Left kidney (tissue), 1 donor: ENCODE measurements at regions not wholly inside any gene's neighbourhood (a gene's known extent, or its start where the extent isn't known, plus 50 kb on each side); places are given as distances from the start of the nearest gene placed in this dataset.

ENCODE experiments used
- DNase-seq: peaks from one replicate; pipeline ENCODE4 v3.0.0-alpha.2; 2013

DNA sequence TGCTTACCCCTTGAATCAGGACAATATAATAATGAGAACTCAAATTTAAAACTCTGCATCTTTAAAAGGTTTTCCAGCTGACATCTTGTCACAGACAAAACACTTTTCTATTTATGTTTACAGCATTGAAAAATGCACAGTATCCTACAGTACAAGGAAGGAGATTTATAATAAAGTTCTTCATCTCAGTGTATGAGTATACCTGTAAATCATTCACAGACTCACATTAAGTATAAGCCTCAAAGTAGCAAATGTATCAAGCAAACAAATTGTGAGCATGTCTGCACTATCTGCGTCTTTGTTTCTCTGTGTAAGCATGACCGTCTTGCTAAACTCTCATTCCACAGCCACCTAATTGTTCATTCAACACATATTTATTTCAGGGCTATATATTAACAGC lies 52.8 kb downstream of the PPP1R2C start:
- no peak for DNase-seq

DNA sequence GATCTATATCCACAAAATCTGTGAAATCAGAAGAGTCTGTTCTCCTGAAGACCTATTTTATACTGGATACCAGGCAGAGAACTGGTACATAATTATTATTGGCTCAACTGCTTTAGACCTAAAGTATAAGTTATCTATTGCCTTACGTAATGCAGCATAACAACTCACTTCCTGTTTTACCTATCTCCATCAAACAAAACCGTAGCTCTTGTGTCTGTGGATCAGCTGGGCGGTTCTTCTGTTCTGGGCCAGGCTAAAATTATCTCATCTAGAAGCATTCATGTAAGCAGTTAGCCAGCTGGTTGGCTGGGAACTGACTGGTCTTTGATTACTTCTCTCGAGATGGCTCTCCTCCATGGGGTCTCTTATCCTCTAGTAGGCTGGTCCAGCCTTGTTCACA lies 57.8 kb downstream of the PPP1R2C start:
- no peak for DNase-seq

DNA sequence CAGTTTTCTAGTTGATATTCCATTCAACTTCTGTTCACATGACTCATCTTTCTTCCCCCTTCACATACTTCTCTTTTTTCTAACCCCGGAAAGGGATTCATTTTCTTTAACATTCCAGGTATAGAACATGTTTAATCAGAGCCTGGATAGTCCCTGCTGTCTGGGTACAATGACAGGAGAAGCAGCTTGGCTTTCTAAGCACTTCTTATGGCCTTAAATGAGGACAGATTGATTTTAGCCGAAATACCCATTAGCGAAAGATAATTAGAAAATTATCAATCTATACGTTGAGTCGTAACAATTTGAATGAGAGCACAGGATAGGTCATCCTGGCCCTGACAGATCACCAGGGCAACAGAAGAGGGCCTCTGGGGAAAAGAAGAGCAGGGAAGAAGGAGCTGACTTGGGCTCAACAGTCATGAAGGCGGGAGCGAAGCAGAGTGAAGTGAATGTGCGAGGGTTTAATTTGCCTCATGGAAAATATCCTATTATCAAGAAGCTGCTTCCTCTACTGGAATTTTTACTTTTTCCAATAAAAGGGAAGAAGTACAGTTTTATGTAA lies 62.2 kb downstream of the PPP1R2C start:
- no peak for DNase-seq

DNA sequence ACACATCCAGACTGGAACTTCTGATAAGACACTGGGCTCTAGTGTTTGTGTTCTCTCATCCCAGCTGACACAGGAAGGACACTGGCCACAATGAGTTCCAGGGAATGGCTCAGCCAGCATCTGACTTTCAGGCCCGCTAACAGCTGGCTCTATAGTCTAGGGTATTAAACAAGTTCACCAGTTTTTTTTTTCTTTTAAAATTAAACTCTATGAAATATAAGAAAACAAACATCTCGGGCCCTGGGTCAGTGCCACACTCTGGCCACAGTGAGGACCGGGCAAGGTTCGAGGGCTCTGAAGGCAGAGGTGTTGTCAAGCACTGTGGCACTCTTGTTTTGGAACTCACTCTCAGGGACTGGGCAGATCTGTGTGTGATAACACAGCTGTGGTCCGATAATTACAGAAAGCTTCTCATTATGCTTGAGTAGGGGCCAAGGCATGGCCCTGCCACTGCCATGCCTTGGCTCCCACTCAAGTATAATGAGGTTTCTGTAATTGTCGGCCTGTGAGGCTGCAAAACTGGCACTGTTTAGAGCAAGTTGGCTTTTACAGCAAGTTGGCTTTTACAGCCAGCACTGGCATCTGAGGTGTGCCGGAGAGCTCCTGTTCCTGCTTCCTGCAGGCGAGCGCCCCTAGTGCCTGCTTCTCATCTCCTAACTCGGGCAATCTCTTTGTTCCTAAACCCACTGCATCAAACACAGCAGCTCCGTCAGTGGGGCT lies 62.8 kb downstream of the PPP1R2C start:
- peak; percentile 28 for DNase-seq

DNA sequence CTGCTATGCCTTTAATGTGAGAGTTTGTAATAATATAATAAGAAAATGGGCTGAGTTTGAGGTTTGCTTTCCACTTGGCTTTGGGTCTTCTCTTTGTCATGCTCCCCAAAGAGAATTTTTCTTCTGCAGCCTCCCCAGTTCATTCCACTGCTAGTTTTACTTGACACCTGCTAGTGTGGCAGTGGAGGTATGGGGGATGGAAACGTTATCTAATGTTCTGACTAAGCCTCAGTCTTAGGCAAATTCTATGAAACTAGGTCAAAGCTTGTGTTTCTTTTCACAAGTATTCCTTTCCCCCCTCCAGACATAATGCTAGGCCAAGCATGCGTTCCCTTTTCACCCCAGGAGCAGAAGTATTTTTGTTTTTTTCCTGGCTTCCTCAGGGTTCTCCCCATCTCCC lies 67.5 kb downstream of the PPP1R2C start:
- DNase-seq: no peak

DNA sequence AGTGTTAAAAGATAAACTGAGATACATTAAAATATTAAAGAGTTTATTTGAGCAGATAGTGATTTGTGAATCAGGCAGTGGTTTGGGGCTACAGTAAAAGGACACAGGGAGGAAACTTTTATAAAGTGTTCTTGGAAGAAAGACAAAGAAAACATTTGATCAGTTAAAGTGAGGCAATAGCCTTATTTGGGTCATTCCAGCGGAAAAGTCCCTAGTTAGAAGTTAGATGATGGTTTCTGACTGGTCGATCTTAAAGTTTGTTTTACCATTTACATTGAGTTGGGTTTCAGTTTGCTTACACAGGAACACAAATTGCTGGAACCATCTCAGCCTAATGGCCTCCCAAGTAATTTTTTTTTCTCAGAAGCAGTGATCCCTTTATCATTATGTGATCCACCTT lies 69.7 kb downstream of the PPP1R2C start:
- DNase-seq: no peak

DNA sequence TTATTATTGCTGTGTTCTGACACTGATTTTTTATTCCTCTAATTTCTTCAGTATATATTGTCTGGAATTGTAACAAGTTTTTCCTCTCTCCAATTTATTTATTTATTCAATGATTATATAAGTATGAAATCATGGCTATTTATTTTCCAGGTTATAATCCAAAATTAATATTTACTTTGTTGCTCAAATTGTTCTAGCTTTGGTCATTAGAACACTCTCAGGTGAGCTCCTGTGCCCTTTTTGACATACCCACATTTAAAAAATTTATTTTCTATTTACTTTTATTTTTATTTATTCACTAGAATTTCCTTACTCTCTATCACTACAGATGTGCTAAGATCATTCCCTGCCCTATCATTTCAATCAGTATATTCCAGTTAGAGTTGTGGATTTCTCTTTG lies 70.2 kb downstream of the PPP1R2C start:
- DNase-seq: no peak

DNA sequence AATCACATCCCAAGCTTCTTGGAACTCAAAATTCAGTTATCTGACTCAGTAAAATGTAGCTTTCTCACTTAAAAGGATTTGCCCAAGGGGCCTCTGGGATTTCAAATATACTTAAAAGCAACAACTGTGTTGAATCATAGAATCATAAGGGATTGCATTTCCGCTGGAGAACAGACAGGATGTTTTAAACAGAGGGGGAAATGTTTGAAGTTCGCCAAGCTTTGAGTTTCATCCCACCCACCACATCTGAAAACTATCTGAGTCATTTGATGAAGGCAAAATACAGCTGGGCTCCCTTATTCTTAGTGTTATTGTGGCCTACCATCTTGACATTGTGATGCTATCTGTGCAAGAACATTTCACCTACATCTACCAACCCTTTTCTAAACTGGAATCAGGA lies 73.5 kb downstream of the PPP1R2C start:
- DNase-seq: no peak

DNA sequence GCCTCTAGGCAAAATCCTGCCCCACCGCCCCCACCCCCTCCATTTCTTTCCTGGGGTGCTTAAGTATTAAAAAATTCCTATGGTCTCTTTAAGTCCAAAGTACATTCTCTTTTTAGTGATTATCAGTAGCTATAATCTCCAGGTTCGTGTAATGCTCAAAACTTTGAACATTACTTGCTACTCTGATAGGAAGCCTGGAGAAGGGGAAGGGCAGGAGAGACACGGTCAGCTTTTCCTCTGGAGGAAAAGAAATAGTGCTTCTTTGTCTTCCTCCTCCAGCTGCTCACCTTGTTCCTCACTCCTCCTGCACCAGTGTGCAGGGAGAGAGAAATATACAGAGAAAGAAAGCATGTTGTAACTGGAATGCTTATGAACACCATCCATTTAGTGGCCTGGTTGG lies 80.4 kb downstream of the PPP1R2C start:
- no peak for DNase-seq

DNA sequence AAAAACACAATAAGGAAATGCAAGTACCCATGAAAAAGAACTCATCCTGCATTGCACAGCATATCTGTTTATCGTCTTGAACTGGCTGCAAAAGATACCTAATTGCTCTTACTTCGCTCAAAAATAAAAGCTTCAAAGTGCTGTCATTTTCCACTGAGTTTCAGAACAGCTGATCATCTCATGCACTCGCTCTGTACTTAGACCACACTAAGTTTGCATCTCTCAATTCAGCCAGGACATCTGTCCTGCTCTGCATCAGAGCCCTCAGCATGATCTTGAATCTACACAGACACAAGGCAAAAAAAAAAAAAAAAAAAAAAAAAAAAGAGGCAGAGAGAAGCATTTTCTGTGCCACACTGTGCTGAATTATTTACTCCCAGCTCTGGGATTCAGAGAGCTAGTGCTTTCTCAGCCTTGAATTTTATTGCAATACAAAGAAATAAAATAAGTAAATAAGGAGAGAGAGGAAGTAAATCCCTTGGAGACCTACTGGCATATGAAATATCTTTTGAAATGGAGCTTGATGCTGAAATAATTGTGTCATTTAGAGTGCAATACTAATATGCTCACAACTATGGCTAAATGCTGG lies 81.3 kb downstream of the PPP1R2C start:
- DNase-seq: no peak

DNA sequence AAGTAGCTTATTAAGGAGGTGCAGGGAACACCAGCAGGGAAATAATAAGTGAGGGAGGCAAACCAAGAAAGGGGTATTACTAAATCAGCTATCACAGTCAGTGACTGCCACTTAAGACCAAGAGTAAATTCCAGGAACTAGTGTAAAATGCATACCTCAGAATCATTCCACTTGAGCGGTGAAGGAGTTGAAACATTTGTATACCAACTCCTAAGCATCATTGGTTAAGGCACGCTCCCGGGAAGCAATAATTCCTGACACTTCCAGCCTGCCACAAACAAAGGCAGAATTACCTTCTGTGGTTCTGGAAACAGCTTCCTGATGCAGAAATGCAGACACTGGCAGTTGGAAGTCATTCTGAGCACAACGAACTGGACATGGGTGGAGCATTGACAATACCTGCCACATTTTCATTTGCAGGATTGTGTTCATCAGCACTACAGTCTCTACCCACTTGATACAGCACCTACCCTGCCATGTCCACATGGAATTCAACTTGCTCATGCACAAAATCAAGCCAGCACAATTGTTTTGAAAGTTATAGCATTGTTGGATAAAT lies 82.1 kb downstream of the PPP1R2C start:
- DNase-seq: peak; percentile 11

DNA sequence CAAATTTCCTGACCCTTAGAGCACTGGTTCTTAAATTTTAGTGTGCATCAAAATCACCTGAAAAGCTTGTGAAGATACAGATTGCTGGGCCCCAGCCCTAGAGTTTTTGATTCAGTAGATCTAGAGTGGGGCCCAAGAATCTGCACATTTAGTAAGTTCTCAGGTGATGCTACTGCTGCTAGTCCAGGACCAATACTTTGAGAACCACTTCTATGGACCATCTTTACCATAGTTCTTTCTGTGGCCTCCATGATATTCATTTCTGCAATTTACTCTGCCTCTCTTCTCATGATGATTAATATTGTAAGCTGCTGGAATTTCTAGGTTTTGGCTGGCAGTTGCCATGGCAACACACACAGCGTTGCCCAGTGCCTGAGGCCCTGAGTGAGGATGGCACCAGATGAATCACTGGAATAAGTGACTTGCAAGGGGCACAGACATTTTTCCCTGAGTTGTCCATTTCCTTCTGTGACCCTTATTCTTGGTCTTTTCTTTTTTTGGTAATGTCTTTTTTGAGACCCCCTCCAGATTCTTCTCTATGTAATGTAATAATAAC lies 83.6 kb downstream of the PPP1R2C start:
- DNase-seq: no peak

DNA sequence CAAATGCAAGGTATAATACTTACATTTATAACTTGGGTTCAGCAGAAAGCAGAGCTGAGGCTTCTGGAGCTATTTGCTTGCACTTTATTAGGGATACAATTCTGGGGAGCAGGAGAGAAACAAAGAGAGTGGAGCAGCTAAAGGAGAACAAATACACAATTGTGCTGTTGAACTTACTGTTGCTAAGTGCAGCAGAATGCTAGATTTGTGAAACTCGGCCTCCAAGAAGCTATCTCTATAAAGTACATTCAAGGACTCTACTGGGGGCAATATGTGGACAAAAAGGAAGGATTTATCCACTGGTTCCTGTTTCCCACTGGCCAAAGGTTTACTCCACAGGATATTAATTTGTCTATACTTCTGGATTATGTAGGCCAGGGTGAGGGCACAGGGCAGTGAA lies 86.8 kb downstream of the PPP1R2C start:
- DNase-seq: no peak

DNA sequence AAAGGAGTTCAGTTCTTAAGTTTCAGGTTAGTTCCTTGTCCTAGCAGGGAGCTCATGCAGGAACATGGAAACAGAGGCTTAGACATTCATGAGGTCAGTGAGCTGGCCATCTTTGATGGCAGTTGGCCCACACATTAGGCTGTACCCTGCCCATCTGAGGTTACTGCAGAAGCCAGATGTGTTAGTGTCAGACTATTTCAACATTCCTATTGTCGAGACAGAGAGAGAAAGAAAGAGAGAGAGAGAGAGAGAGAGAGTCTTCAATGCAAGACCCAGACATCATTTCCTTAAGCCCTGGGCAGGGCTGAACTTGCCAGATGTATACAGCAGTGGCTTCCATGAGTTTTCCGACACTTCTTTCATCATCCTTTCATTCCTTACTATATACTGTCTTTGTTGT lies 91.3 kb downstream of the PPP1R2C start:
- no peak for DNase-seq

DNA sequence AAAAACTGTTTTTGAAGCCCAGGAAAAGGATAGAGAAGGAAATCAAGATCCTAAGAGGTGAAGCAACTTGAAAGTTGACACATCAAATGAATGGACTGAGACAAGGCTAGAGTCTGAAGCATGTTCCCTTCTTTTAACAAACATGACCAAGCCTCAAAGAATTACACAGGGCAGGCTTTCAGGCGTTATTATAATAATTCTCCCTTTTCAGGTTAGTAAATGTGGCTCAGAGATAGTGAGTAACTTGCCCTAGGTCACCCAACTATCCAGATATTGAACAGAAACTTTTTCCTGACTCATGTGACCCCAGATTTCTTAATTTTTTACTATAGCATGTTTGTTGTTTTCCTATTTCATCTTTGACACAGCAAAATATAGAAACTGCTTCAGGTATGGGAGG lies 91.7 kb downstream of the PPP1R2C start:
- DNase-seq: no peak

DNA sequence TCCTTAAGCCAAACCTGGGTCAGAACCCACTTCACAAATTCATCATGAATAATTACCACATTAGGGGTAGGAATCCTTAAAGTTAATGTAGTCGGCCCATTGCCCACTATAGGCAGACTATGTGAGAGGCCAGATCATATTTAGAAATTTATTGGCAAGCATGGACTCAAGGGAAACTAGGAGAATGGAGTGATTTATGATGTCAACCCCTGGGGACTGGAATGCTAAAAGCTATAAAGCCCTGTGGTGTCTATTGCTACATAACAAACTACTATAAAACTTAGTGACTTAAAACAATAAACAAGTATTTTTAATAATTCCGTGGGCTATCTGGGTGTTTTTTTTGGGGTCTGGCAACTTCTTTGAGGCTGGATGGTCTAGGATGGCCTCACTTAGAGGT lies 93.9 kb downstream of the PPP1R2C start:
- DNase-seq: no peak

DNA sequence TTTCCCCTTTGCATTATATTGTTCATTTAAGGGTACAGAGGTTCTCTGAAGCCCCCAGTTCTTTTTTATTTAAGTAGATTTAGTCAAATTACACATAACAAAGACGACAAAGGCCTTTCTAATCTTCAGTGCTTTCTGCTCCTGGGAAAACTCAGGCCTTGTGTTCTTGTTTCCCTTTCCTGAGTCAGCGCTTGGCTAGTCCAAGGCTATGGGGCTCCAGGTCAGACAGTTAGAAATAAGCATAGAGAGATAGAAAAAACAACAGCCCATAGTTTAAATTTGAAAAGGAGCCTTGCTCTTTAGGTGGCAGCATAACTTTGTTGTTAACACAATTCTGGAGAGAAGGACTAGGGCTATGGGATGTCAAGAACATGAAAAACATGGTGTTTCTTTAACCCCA lies 97.3 kb downstream of the PPP1R2C start:
- peak; percentile 13 for DNase-seq

DNA sequence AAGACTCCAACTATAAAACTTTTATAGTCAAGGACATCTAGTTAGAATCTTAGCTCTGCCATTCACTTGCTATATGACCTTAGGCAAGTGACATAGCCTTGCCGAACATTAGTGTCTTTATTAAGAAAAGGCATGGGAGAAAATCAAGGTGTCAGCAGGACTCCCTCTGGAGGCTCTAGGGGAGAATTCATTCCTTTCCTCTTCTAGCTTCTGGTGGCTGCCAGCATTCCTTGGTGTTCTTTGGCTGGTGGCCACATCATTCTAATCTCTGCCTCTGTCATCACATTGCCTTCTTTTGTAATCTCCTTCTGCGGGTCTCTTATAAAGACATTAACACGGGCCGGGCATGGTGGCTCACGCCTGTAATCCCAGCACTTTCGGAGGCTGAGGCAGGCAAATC lies 99.8 kb downstream of the PPP1R2C start:
- no peak for DNase-seq

DNA sequence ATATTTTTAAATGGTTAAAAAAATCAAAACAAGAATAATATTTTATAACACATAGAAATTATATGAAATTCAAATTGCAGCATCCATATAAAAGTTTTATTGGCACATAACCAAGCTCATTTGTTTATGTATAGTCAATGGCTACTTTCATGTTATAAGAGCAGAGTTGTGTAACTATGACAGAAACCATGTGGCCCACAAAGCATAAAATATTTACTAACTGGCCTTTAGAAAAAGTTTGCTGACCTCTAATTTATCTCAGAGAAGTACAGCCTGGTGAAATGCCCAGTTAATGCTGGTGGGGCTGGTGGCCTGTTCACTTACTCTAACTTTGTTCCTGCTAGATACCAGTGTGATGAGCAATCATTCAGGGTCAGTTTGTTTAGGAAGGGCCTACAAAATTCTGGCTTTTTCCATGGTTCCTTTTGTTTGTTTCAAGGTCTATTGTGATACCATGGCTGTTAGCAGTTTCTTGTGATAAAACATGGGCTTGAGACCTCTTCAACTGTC lies 104.6 kb downstream of the PPP1R2C start:
- DNase-seq: no peak

DNA sequence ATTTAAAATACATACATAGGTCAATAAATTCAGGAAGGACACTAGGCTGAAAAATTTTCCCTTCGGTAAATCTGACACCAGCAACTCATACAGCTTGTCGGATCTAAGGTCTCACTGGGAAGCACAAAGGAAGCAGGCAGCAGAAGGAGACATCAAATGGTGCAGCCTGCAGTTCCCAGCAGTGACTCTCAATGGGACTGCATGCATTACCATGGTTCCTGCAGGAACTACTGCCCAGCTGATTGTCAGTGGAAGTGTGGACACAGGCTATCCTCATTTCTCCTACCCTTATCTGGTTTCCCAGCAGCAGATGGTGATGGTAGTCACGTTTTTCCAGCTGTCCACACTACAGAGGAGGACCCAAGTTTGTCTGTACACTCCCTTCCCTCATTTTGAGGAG lies 113.3 kb downstream of the PPP1R2C start:
- DNase-seq: no peak

DNA sequence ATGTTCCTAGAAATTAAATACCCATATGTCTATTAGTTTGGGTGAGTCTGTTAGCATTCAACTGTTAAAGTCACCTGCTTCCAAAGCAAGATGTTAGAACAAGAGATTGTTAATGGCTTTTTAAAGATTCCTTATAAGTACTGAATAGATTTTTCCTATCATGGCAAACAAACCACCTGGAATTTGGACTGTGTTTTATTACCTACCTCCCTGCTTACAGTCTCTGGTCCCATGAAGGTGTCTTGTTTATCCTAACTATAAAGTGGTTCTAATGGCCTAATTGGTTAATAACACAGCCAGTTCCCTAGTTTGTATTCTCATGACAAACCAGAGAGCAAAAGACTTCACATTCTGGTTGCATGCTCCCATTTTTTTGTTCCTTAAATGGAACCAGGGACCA lies 149.5 kb downstream of the PPP1R2C start:
- no peak for DNase-seq

DNA sequence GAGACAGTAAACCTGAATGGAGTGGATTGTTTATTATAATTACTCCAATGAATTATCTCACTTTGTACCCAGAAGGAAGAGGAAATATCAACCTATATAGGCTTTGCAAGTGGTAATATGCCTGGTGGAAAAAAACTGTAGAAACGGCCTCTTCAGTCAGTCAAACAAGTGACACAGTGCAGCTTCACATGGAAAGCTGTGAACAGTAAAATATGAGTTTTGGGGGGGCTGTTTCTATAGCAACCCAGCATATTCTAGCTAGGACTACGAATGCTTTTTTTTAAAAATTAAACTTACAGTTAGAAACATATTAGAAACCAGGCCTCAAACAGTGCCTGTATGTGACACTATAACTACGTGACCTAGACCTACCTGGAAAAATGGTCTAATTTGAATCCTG lies 150.1 kb downstream of the PPP1R2C start:
- DNase-seq: no peak

DNA sequence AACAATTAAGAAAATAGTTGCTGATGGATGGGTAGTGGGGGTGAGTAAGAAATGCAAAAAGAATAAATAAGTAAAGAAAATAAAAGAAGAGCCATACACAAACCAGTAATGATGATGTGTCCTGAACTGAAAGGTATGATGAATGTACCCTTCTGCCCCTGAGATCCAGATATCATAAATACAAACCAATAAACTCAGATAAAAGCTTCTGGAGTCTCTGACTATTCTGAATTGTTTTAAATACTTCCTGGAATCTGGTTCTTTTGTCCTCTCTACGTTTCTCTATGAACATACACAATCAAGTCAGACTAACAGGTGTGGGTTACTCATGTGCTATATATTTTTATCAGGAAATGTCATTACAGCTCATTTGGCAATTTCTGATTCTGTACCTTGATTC lies 153.4 kb downstream of the PPP1R2C start:
- no peak for DNase-seq
